IMR-90 (cell line): ENCODE measurements at regions not wholly inside any gene's neighbourhood (a gene's known extent, or its start where the extent isn't known, plus 50 kb on each side); places are given as distances from the start of the nearest gene placed in this dataset.

Experiments
- ATAC-seq: fragments of 200-7000 bp; cut with Tn5 transposase; 2 replicates; pipeline ENCODE4 v1.9.1; 2020; ENCODE audit warnings: low read depth, mild to moderate bottlenecking, moderate library complexity
- BruUV-seq: library from RNA; stranded (reverse); fragments of 400-500 nt; replicated peaks from 2 replicates; lab custom pipeline; 2021; lab: Mats Ljungman, UMichigan
- CTCF ChIA-PET: fragments of 300-600 bp; formaldehyde crosslinking; extraction: SDS; loops from one replicate; lab custom pipeline; 2021; ENCODE audit warnings: antibody characterized with exemption; lab: Yijun Ruan, JAX
- POLR2A ChIA-PET: fragments of 300-600 bp; sonication (Branson Sonifier 250); formaldehyde crosslinking; loops from one replicate; lab custom pipeline; 2022; ENCODE audit warnings: antibody characterized with exemption; ENCODE audit not compliant: unreplicated experiment; lab: Charles Lee
- DNase-seq: peaks from one replicate; pipeline ENCODE4 v3.0.0; 2013
- H2AFZ ChIP-seq: replicated peaks from 2 replicates; pipeline ENCODE3; 2013; ENCODE audit warnings: low read length, mild to moderate bottlenecking; ENCODE audit not compliant: poor library complexity
- H2AK5ac ChIP-seq: 2 replicates; pipeline ENCODE4 v1.6.1; 2013; ENCODE audit warnings: low read depth, low read length, inconsistent platforms
- H2AK9ac ChIP-seq: replicated peaks from 2 replicates; pipeline ENCODE3; 2013; ENCODE audit warnings: mild to moderate bottlenecking, low read depth, low read length, moderate library complexity; ENCODE audit not compliant: poor library complexity
- H2BK120ac ChIP-seq: 2 replicates; pipeline ENCODE4 v1.6.1; 2013; ENCODE audit warnings: low read depth, low read length, inconsistent platforms
- H2BK15ac ChIP-seq: 3 replicates; pipeline ENCODE4 v1.6.1; 2013; ENCODE audit warnings: low read depth, low read length, inconsistent platforms
- H2BK20ac ChIP-seq: 2 replicates; pipeline ENCODE4 v1.6.1; 2013; ENCODE audit warnings: low read depth, mild to moderate bottlenecking, inconsistent platforms, low read length, moderate library complexity
- H2BK5ac ChIP-seq: 2 replicates; pipeline ENCODE4 v1.6.1; 2013; ENCODE audit warnings: mild to moderate bottlenecking, low read depth, low read length, inconsistent platforms; ENCODE audit not compliant: poor library complexity, severe bottlenecking
- H3K14ac ChIP-seq: replicated peaks from 2 replicates; pipeline ENCODE4 v1.6.1; 2013; ENCODE audit warnings: low read depth, low read length, inconsistent platforms
- H3K18ac ChIP-seq: 2 replicates; pipeline ENCODE4 v1.6.1; 2013; ENCODE audit warnings: low read depth, low read length, control low read depth
- H3K23ac ChIP-seq: 2 replicates; pipeline ENCODE4 v1.6.1; 2013; ENCODE audit warnings: low read depth, low read length, inconsistent platforms
- H3K27ac ChIP-seq: 2 replicates; pipeline ENCODE4 v1.5.1; 2013; ENCODE audit warnings: mild to moderate bottlenecking, control low read depth, low read length; ENCODE audit not compliant: insufficient read depth
- H3K27me3 ChIP-seq: 2 replicates; pipeline ENCODE4 v1.6.1; 2013; ENCODE audit warnings: low read length; ENCODE audit not compliant: control insufficient read depth, insufficient read depth
- H3K36me3 ChIP-seq: 2 replicates; pipeline ENCODE4 v1.6.1; 2013; ENCODE audit warnings: low read length, mixed read lengths; ENCODE audit not compliant: control insufficient read depth, insufficient read depth
- H3K4ac ChIP-seq: 2 replicates; pipeline ENCODE4 v1.6.1; 2013; ENCODE audit warnings: low read depth, low read length, inconsistent platforms
- H3K4me1 ChIP-seq: 2 replicates; pipeline ENCODE4 v1.6.1; 2013; ENCODE audit warnings: low read length, mixed read lengths; ENCODE audit not compliant: control insufficient read depth, insufficient read depth
- H3K4me2 ChIP-seq: 2 replicates; pipeline ENCODE4 v1.6.1; 2013; ENCODE audit warnings: low read depth, mild to moderate bottlenecking, control low read depth, low read length, moderate library complexity
- H3K4me3 ChIP-seq: 2 replicates; pipeline ENCODE4 v1.5.1; 2013; ENCODE audit warnings: low read depth, mild to moderate bottlenecking, control low read depth, low read length, moderate library complexity; ENCODE audit not compliant: insufficient read depth
- H3K56ac ChIP-seq: 2 replicates; pipeline ENCODE4 v1.6.1; 2013; ENCODE audit warnings: low read length, inconsistent platforms; ENCODE audit not compliant: insufficient read depth; ENCODE audit errors: extremely low read depth
- H3K79me1 ChIP-seq, 2 experiments: 2 replicates each; pipeline ENCODE4 v1.6.1; 2013; ENCODE audit warnings: low read length in 2 of 2, inconsistent platforms in 1 of 2, low read depth in 1 of 2
- H3K9ac ChIP-seq: 2 replicates; pipeline ENCODE4 v1.6.1; 2013; ENCODE audit warnings: low read depth, low read length, control low read depth
- H3K9me1 ChIP-seq: 2 replicates; pipeline ENCODE4 v1.6.1; 2013; ENCODE audit warnings: low read length, inconsistent platforms; ENCODE audit not compliant: insufficient read depth
- H3K9me3 ChIP-seq: 2 replicates; pipeline ENCODE4 v1.6.1; 2013; ENCODE audit warnings: low read length; ENCODE audit not compliant: control insufficient read depth, insufficient read depth
- H4K20me1 ChIP-seq: 2 replicates; pipeline ENCODE4 v1.6.1; 2013; ENCODE audit warnings: low read length, inconsistent platforms; ENCODE audit not compliant: insufficient read depth
- H4K5ac ChIP-seq: 2 replicates; pipeline ENCODE4 v1.6.1; 2013; ENCODE audit warnings: mild to moderate bottlenecking, low read depth, low read length, control low read depth
- H4K8ac ChIP-seq, 2 experiments: 2 replicates each; pipeline ENCODE4 v1.6.1; 2013; ENCODE audit warnings: low read depth in 2 of 2, low read length in 2 of 2, control low read depth in 1 of 2, inconsistent platforms in 1 of 2
- H4K91ac ChIP-seq: 2 replicates; pipeline ENCODE4 v1.6.1; 2013; ENCODE audit warnings: low read depth, low read length, inconsistent platforms; ENCODE audit not compliant: insufficient read depth
- FOS ChIP-seq: fragments of 150-350 bp; IDR thresholded peaks from 2 replicates; pipeline ENCODE4 v1.6.1; 2016; ENCODE audit warnings: low read depth, low read length
- MAFK ChIP-seq: IDR thresholded peaks from 2 replicates; pipeline ENCODE4 v1.6.1; 2012; ENCODE audit warnings: low read depth, low read length, improper control_type of control experiment
- WGBS, 2 experiments: methylation state at CpG; one replicate each; pipeline versions ENCODE4 v1.1.5 to v1.1.7; 2013; ENCODE audit warnings: missing lambda C conversion rate in 2 of 2; ENCODE audit not compliant: insufficient read length in 1 of 2; ENCODE audit errors: extremely low coverage in 2 of 2; 5-methylcytosine and 5-hydroxymethylcytosine counted together
- dilution Hi-C: fragments of 300-500 bp; cut with HindIII; formaldehyde crosslinking; loops from one replicate; pipeline ENCODE4 v1.14.3; 2018; ENCODE audit warnings: low sequenced_read_pairs; ENCODE audit not compliant: unreplicated experiment
- in situ Hi-C: fragments of 300-500 bp; cut with MboI; formaldehyde crosslinking; loops from 3 replicates; pipeline ENCODE4 v1.14.3; 2019; ENCODE audit warnings: low sequenced_read_pairs, inconsistent platforms, mixed read lengths
- intact Hi-C: fragments of 100-400 bp; cut with micrococcal nuclease; formaldehyde crosslinking; loops from 2 replicates; pipeline ENCODE4 v1.10.0; 2022
- TF ChIP-seq, protein P1 (sequence below): fragments of 150-350 bp; IDR thresholded peaks from 2 replicates; pipeline ENCODE4 v1.6.1; 2016; ENCODE audit warnings: low read depth, mild to moderate bottlenecking, low read length, moderate library complexity, borderline replicate concordance

DNA sequence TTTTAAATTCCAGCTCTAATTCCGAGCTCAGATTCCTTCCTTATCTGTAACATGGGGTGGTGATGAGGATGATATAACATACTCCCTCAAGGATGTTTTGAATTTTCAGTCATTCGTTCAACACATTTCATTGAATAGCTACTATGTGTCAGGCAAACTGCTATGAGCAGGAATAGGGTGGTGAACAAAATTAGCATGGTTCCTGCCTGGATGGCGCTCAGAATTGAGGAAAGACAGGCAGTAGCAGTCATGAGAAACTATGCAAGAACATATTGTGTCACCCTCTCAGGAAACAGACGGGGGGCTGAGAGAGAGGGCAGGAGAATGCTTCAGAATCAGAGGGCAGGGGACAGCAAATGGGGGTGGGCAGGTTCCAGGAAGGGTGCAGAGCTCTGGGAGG lies 265.2 kb downstream of the NSG2 start:
- Histone ChIP-seq H3K9ac (no peak overlapping the region), H3K27me3 (peaks cover 10% of the 10 kb centered on the region; the same call in 1 of the 2 replicates), H2AK5ac (no peak overlapping the region), H4K5ac (no peak overlapping the region), H3K14ac (no peak overlapping the region), H2BK120ac (no peak overlapping the region), H3K27ac (no peak overlapping the region), H3K79me1 (no peaks in the 10 kb centered on the region), H3K56ac (no peak overlapping the region), H2AFZ (no peak overlapping the region), H4K91ac (no peak overlapping the region), H3K4ac (no peak overlapping the region), H4K20me1 (no peaks in the 10 kb centered on the region), H3K4me3 (no peak overlapping the region), H3K23ac (no peak overlapping the region), H3K18ac (no peak overlapping the region), H2BK5ac (no peak overlapping the region), H4K8ac (no peak overlapping the region), H3K4me2 (no peak overlapping the region), H2BK20ac (no peak overlapping the region), H2BK15ac (no peak overlapping the region), H3K9me1 (no peaks in the 10 kb centered on the region), H2AK9ac (no peak overlapping the region), H3K9me3 (no peaks in the 10 kb centered on the region), H3K36me3 (no peaks in the 10 kb centered on the region), H3K4me1 (peaks cover 2% of the 10 kb centered on the region; the same call in 1 of the 2 replicates)
- intact Hi-C loops (loop anchor here (1.0 to 10.0 kb wide), 3 partner anchors 337 to 691 kb away; no protein-coding TSS in a partner anchor), in situ Hi-C loops (loop anchor here (10.0 to 25.0 kb wide), 3 partner anchors 336 to 1148 kb away; no protein-coding TSS in a partner anchor), dilution Hi-C loops (no loop called here)
- ChIA-PET POLR2A (no interaction called here), CTCF (interaction anchor here (2.0 kb wide), 1 partner anchor 17 kb away, joined by 6 read pairs; no protein-coding TSS in a partner anchor)
- WGBS, 2 experiments, result no CpG with 5 or more reads among the region's 4 CpGs
- TF ChIP-seq FOS (no peak), MAFK (no peak)
- TF ChIP-seq, protein P1, sequence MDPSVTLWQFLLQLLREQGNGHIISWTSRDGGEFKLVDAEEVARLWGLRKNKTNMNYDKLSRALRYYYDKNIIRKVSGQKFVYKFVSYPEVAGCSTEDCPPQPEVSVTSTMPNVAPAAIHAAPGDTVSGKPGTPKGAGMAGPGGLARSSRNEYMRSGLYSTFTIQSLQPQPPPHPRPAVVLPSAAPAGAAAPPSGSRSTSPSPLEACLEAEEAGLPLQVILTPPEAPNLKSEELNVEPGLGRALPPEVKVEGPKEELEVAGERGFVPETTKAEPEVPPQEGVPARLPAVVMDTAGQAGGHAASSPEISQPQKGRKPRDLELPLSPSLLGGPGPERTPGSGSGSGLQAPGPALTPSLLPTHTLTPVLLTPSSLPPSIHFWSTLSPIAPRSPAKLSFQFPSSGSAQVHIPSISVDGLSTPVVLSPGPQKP, result no peak
- no TSS peak for BruUV-seq
- ATAC-seq (no peak), DNase-seq (no peak)
